ENCODE measurements at regions not wholly inside any gene's neighbourhood (a gene's known extent, or its start where the extent isn't known, plus 50 kb on each side); places are given as distances from the start of the nearest gene placed in this dataset.

DNA sequence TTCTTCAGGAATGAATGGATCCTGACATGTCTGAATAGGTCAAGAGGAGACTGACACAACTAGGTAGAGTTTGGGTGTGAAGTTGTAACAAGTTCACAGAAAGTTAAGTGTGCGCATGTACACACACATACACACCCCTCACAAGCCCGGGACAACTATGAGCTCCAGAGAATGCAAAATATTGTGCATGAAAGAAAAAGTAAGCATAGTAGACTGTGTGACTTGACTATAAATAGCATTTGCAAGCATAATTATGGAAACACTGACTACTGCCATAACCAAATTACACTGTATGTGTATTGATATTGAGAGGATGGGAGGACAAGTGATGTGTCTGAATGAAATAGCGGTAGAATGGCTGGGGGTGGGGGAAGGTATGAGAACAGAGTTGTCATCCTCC, 157.1 kb upstream of the NCK2 start:
- DNase-seq (no peak), ATAC-seq (ENCODE audit: low read depth) (no peak)
- Histone ChIP-seq H3K36me3 (replicated peaks in 1 of 2; ENCODE audit: control extremely low read depth in 1 of 2, control insufficient read depth in 1 of 2, extremely low read depth in 1 of 2, insufficient read depth in 2 of 2, low read length in 1 of 2) (no peaks in the 10 kb centered on the region), H4K20me1 (ENCODE audit: control insufficient read depth, insufficient read depth, low read length, poor library complexity, severe bottlenecking) (no peaks in the 10 kb centered on the region), H3K79me2 (ENCODE audit: control insufficient read depth, insufficient read depth, low read length) (no peaks in the 10 kb centered on the region), H2AFZ (ENCODE audit: insufficient read depth, low read depth, low read length, poor library complexity, severe bottlenecking) (no peak overlapping the region), H3K4me2 (replicated peaks; ENCODE audit: low read depth, low read length, poor library complexity, severe bottlenecking) (no peak overlapping the region), H3K9ac (ENCODE audit: low read length) (no peak overlapping the region), H3K27ac (ENCODE audit: low read length in 2 of 2) (no peak overlapping the region), H3K27me3 (replicated peaks in 1 of 4; ENCODE audit: control extremely low read depth in 1 of 4, control insufficient read depth in 3 of 4, insufficient read depth in 4 of 4, low read length in 3 of 4) (no peaks in the 10 kb centered on the region), H3K9me3 (ENCODE audit: control extremely low read depth in 1 of 3, control insufficient read depth in 2 of 3, insufficient read depth in 1 of 3, low read length in 2 of 3) (peaks cover 0 to 13% (median 5%) of the 10 kb centered on the region in 3 donors), H3K4me3 (ENCODE audit: control extremely low read depth in 1 of 5, extremely low read depth in 1 of 5, insufficient read depth in 1 of 5, low read depth in 2 of 5, low read length in 4 of 5) (no peak overlapping the region), H3K4me1 (ENCODE audit: control insufficient read depth in 2 of 2, insufficient read depth in 2 of 2, low read length in 2 of 2) (no peaks in the 10 kb centered on the region)
- Mint-ChIP-seq H3K4me1 (no peaks in the 10 kb centered on the region), H3K9me3 (ENCODE audit: insufficient read depth) (peaks cover 12% of the 10 kb centered on the region), H3K4me3 (no peak overlapping the region), H3K27ac (no peak overlapping the region), H3K27me3 (peaks cover 2% of the 10 kb centered on the region)
- WGBS (ENCODE audit: insufficient coverage) = no CpG with 5 or more reads among the region's 3 CpGs
- ChIA-PET CTCF (no interaction called here), POLR2A (interaction anchor here (0.6 kb wide), 1 partner anchor 10 kb away, joined by 5 read pairs; no protein-coding TSS in a partner anchor)
- intact Hi-C loops (cut with micrococcal nuclease) = no loop called here
- TF ChIP-seq EZH2 (IDR thresholded peaks at IDR 0.05; ENCODE audit: borderline replicate concordance, insufficient read depth, low read depth, low read length, poor library complexity, severe bottlenecking) = no peak
- TF ChIP-seq CTCF (IDR thresholded peaks at IDR 0.05) = no peak

DNA sequence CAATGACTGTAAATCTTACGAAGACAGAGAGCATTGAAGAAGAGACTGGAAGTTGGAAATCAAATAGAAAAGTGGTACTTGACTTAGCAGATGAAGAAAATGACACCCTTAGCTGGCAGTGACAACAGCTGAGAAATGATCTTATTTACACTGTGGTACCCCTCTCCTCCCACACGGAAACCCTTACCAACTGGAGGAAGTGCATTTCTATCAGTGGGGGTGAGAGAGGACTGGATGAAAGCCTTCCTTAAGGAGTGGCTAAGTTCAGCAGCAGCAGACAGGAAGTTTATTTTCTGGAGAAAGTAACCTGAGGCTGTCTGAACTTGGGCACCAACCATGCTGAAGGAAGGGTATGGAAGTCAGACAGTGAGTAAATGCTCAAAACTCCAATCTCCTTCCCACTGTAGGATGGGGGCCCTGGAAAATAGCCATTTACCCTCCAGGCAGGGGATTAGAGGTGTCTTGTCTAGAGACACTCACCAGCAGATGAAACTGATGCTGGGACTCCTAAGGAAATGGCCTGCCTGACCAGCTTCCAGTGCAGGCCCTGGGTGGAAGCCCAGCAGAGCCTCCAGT, 160.2 kb upstream of the NCK2 start:
- Mint-ChIP-seq H3K27me3 (peaks cover 10% of the 10 kb centered on the region), H3K4me3 (no peak overlapping the region), H3K4me1 (no peaks in the 10 kb centered on the region), H3K27ac (no peak overlapping the region), H3K9me3 (ENCODE audit: insufficient read depth) (peaks cover 8% of the 10 kb centered on the region)
- no peaks in the 10 kb centered on the region for H3K36me3 ChIP-seq (replicated peaks in 1 of 2; ENCODE audit: control extremely low read depth in 1 of 2, control insufficient read depth in 1 of 2, extremely low read depth in 1 of 2, insufficient read depth in 2 of 2, low read length in 1 of 2)
- no peak overlapping the region for H2AFZ ChIP-seq (ENCODE audit: insufficient read depth, low read depth, low read length, poor library complexity, severe bottlenecking)
- no peak overlapping the region for H3K4me2 ChIP-seq (replicated peaks; ENCODE audit: low read depth, low read length, poor library complexity, severe bottlenecking)
- TF ChIP-seq CTCF (IDR thresholded peaks at IDR 0.05) (no peak), EZH2 (IDR thresholded peaks at IDR 0.05; ENCODE audit: borderline replicate concordance, insufficient read depth, low read depth, low read length, poor library complexity, severe bottlenecking) (no peak)
- POLR2A ChIA-PET = no interaction called here
- no peaks in the 10 kb centered on the region for H4K20me1 ChIP-seq (ENCODE audit: control insufficient read depth, insufficient read depth, low read length, poor library complexity, severe bottlenecking)
- no peaks in the 10 kb centered on the region for H3K4me1 ChIP-seq (ENCODE audit: control insufficient read depth in 2 of 2, insufficient read depth in 2 of 2, low read length in 2 of 2)
- H3K4me3 ChIP-seq (ENCODE audit: control extremely low read depth in 1 of 5, extremely low read depth in 1 of 5, insufficient read depth in 1 of 5, low read depth in 2 of 5, low read length in 4 of 5) = no peak overlapping the region
- H3K27ac ChIP-seq (ENCODE audit: low read length in 2 of 2) = no peak overlapping the region
- no peak overlapping the region for H3K9ac ChIP-seq (ENCODE audit: low read length)
- no peaks in the 10 kb centered on the region for H3K27me3 ChIP-seq (replicated peaks in 1 of 4; ENCODE audit: control extremely low read depth in 1 of 4, control insufficient read depth in 3 of 4, insufficient read depth in 4 of 4, low read length in 3 of 4)
- H3K79me2 ChIP-seq (ENCODE audit: control insufficient read depth, insufficient read depth, low read length) = no peaks in the 10 kb centered on the region
- intact Hi-C loops (cut with micrococcal nuclease) = no loop called here
- ATAC-seq (ENCODE audit: low read depth) (no peak), DNase-seq (no peak)
- CTCF ChIA-PET = no interaction called here
- no CpG with 5 or more reads among the region's 2 CpGs for WGBS (ENCODE audit: insufficient coverage)
- H3K9me3 ChIP-seq (ENCODE audit: control extremely low read depth in 1 of 3, control insufficient read depth in 2 of 3, insufficient read depth in 1 of 3, low read length in 2 of 3) = peaks cover 0 to 6% (median 5%) of the 10 kb centered on the region in 3 donors
